COLO668 (cell line): ENCODE measurements at regions not wholly inside any gene's neighbourhood (a gene's known extent, or its start where the extent isn't known, plus 50 kb on each side); places are given as distances from the start of the nearest gene placed in this dataset.
"Not testable (repeated sequence)": the region's sequence is repeated elsewhere in the genome, so short reads cannot be mapped to it uniquely, and the experiment has no call there.

Source experiments
- DNase-seq: peaks from one replicate; lab custom pipeline; 2025; ENCODE audit not compliant: unreplicated experiment; lab: John Stamatoyannopoulos, UW

DNA sequence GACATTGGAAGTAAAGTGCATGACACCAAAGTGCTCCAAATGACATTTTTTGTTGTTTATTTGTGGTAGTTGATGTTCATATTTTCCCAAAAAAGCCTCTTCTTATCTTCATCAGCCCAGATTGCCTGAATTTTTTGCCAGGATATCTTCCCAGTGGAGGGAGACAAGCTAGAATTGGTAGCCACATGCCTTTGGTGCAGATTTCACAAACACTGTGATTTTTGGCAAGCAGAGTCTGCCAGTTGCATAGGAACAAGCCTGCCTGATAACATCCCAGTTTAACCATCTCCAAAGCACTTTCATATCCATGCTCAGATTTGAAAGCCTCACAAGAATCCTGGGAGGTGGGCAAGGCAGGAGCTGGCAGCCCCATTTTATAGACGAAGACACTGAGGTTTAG, 102.3 kb upstream of the SYT13 start:
- DNase-seq = no peak

DNA sequence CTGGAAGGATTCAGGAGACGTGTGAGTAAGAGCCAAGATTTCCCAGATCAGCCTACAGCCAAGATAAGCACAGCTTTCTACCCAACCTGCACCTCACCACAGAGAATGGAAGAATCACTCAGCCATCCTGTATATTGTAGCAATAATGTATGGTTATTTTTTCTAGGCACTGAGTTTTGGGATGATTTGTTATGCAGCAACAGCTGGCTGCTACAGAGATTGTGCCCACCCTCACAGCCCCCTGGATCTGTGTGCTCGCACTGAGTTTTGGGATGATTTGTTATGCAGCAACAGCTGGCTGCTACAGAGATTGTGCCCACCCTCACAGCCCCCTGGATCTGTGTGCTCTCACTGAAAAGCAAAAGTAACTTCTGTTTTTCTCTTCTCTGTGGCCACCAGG, 101.7 kb upstream of the SYT13 start:
- not testable (repeated sequence) for DNase-seq

DNA sequence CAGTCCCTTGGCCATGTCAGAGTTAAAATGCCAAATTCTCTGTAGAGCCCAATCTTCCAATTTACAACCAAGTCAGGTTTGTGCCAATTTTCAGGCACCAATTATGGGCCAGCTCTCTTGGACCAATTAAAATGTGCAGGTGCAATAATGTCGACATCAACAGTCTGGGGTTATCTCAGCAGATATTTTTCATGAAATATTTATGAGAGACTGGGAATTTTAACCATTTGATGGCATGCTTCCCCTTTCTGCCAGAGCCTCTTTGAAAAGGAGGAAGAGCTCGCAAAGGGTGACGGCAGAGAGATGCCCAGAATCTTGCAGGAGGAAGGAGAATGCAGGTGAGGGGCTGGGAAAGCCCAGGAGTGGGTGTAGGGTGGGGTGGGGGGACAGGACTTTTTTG, 100.8 kb upstream of the SYT13 start:
- DNase-seq = no peak

DNA sequence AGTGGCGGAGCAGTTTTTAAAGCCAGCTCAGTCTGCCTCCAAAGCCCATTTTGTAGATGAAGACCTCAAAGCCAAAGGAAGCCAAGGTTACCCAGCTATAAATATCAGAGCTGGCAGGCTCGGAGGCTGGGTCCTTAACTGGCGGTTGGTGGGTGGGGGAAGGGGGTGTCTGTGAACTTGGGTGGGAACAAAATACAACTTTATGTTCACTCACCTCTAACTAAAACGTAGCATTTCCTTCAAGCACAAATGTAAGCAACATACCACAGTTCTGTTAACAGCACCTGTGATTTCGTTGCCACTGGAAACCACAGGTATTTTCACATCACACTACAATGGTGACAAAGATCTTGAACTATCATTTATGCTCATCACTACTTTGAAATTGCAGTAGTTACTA, 99.7 kb upstream of the SYT13 start:
- no peak for DNase-seq

DNA sequence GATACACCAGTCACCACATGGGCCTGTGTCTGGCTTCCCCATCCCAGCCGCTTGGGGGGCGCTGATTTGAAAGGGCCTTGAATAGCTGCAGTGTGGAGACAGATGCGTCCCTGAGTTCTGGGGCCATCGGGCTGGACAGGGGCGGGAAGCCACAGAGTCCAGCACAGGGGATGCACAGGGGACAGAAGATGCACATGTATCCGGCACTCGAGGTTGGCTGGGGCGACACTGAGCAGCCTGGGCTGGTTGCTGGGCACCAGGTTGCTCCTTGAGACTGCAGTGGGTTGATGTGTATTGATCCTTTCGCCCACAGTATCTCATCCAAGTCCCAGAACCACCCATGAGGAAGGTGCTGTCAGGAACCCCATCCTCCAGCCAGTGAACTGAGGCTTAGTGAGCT, 99.3 kb upstream of the SYT13 start:
- DNase-seq = no peak

DNA sequence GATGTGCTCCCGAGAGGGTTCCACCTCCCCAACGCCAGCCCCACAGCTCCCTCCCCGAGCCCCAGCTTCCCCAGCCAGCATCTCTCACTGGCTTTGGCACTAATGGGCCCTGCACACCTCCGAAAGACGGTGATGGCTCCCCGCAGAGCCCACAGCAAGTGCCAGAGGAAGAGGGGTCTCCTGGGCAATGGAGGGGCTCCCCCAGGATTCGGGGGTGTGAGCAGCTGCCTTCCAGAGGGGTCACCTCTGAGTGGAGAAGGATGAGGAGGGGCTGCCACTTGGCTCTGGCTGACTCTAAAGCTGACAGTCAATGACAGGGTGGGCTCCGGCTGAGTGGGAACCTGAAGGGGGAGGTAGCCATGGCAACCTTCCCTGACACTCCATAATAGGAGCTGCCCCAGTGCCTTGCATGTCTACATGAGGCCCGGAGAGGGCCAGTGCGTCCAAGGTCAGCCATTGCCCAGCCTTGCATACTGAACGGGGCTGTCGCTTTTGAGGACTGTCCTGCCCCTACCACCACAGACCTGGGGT, 98.6 kb upstream of the SYT13 start:
- no peak for DNase-seq

DNA sequence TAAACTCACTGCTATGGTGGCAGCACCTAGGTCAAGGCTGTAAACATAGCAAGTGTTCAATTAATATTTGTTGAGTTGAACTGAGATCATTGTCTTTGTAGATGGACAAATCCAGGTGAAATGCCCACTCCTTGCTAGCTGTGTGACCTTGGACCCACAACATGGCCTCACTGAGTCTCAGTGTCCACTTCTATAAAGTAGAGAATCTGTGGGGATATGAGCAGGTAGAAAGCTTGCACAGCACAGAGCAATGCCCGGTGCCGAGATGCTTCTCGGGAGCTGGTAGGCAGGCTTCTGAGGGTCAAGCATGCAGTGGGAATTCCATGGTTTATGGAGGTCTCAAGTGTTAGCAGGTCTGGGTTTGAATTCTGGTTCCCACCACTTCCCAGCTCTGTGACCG, 97.9 kb upstream of the SYT13 start:
- DNase-seq = no peak

DNA sequence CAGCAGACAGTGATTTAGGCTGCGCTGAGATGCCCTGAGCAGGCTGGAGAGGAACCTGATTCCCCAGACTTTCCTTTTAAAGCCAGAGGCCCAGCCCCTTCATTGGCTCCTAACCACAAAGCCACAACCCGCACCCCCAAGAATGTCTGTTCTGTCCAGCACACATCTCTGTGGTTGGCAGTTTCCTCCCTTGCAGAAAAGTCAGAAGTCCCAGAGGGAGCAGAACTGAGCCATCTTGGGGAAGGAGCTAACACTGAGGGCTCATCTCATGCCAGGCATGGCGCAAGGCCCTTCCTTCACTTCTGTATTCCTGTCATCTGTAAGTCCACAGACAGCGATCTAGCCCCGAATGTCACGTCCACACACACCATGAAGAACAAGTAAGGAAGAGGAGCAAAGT, 97.1 kb upstream of the SYT13 start:
- DNase-seq = no peak

DNA sequence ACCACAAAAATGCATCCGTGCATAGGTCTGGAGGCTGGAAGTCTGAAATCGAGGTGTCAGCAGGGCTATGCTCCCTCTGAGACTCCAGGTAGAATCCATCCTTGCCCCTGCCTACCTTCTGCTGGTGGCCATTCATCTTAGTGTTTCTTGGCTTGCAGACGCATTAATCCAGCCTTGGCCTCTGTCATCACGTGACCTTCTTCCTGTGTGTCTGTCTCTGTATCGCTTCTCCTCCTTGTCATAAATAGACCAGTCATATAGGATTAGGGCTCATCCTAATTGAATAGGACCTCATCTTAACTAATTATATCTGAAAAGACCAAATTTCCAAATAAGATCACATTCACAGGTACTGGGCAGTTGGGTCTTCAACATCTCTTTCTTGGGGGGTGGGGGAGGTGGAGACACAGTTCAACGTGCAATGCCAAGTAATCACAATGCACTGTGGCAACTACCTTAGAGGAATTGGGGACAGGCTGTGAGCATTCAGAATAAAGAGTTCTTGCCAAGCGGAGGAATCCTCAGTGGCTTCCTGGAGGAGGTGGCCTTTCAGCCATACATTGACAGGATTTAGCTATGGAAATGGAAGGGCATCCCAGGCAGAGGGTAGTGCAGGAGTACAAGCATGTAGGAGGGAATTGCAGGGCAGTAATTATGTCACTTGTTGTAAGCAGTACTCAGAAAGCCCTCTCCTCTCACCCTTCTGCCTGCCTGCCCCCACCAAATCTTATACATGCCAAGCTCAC, 96.2 kb upstream of the SYT13 start:
- no peak for DNase-seq

DNA sequence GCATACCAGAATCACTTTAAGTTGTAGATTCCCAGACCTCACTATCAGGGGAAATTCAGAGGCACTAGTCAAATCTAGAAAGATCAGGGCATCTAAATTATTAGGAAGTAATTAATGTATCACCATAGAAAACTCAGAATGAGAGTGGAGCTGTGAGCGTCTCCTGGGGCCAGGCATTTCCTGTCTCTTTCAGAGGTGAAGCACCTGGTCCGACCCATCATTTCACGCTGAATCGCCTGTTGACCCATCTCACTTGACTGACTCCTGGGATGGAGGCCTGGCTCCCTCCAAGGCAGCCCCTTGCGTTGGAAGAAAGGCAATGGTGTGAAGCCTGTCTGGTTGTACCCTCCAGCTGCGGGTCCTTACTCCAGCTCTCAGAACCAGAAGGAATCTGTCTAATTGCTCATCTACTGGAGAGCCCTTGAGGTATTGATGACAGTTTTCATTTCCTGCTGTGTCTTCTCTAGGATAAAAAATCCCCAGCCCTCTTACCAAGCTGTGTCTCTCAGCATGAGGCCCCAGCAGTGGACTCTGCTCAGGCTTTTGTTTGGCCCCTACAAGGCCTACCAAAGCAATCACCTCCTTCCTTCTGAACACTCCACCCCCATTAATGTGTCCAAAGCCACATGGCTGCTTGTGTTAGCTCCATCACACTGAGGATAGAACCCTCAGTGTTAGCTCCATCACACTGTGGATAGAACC, 93.2 kb upstream of the SYT13 start:
- DNase-seq = no peak

DNA sequence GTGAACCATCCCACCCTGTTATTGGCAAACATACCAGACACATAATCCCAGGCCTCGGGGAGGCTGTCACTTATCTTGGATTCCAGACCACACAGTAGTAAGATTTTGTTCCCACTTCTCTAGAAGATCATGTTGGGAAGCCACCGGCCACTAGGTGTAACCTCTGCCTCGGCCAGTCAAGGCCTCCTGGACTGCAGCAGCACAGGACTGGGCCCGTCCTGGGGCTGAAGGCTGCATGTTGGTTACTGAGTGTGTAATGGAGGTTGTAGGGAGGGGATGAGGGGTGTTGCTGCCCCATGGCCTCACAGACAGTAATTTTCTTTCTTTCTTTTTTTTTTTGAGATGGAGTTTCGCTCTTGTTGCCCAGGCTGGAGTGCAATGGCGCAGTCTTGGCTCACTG, 92.4 kb upstream of the SYT13 start:
- no peak for DNase-seq

DNA sequence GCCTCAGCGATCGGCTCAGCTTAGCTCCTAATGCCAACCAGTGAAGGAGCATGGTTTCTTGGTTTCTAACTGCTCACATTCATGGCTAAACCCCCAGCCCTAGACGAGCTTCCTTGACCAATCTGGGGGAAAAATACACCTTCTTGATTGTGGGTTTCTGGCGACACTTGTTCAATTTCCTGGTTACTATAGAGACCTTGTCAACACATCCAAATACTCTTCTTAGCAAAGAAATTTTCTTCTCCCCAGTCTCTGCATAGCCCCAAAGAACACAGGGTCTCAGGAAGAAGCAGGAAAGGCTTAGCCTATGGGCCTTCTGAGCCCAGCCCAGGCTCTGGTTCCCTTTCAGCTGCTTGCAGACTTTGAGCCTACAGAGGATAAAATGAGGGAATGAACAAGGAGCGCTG, 88.5 kb upstream of the SYT13 start:
- DNase-seq = no peak

DNA sequence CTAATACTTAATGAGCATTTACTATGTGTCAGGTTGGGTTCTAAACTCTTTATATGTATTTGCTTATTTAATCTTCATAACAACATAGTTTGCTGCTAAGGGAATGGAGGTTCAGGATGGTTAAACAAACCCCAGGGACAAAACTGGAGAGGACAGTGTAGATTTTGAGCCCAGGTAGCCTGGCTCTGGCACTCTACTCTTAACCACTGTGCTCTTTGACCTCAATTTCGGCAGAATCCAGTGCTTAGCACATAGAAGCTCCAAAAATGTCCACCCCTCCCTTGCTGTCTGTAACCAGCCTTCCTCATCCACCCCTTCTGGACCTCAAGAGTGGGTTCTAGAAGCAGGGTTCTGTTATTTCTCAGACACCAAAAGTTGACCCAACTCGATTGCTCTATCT, 88.0 kb upstream of the SYT13 start:
- no peak for DNase-seq

DNA sequence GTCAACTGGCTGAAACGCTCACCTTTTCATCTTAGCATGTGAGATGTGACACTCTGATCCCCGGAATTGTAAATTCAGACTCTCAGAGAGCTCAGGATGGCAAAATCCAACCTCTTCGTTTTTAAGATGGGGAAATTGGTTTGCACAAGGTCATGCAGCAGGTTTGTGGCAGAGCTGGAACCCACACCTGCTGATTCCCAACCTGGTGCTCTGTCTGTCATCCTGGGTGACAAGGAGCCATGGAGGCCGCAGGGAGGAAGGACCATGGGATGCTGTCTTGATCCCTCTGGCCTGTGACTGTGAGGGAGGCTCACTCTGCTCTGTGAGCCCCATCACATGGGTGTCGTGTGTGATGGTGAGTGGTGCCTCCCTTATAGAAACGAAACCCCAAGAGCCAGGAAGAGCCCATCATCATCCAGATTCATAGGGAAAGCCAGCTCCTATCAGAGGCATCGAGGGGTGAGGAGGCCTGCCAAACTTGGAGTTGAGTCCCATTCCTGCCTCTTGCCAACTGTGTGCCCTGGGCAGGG, 87.4 kb upstream of the SYT13 start:
- no peak for DNase-seq

DNA sequence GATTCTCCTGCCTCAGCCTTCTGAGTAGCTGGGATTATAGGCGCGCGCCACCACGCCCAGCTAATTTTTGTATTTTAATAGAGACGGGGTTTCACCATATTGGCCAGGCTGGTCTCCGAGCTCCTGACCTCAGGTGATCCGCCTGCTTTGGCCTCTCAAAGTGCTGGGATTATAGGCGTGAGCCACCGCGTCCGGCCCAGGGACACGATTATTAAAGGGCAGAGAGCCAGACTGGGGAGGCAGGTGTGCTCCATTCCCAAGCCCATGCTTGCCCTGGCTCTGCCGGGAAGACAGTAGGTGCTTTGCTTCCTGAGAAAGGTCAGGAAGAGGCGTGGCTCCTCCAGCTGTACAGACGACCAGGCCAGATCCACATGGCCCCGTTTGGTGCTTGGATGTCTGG, 86.3 kb upstream of the SYT13 start:
- DNase-seq = not testable (repeated sequence)

DNA sequence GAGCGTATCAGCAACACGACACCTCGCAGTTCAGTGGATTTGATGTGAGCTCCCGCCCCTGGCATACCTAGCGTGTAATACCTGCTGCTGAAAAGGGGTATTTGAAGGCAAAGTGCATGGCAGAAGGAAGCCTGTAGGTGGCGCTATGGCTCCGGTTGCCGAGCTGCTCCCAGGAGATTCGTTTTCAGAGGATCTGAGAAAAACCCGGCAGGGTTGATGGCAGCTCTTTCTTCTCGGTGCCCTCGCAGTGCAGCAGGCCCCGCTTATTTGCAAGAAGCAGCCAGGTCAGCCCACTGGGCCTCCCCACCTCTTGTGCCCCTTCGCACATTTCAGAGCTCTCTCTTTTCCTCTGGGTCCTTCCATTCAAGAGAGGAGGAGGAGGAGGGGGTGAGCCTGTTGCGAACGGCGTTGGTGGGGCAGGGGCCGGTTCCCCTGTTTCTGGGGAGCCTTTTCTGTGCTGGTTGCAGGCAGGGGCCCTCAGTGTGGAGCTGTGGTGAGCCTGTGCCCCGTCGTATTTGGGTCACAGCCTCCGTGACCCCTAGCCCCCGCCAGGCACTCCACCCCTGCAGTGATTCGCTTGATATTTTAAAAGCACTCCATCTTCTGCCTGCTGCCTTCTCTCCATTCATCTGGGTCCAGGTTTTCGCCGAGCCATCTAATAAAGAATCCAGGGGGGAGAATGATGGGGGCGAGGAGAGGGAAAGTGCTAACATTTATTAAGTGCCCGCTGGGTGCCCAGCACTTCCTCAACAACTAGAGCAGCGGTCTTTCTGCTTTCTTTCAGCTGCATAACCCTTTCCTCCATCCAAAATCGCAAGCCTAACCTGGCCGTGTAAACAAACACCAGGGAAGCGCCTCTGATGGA, 85.3 kb upstream of the SYT13 start:
- peak; percentile 82 for DNase-seq

DNA sequence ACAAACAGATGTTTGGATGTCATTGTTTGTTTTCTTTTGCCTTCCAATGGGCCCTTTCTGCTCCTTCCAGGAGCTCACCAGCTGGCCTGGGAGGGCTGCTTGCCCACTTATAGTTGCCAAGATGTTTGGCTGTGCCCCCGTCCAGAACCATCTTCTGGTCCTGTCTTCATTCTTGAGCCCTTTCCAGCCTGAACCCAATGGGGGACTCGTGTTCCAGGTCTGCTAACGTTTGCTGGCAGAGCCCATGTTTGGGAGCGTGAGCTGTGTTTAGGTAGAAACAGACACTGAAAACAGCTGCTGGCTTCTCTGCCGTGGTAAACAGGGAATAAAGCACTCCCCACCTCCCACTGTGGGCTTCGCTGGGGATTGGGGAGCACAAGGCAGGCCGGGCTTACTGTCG, 83.2 kb upstream of the SYT13 start:
- no peak for DNase-seq

DNA sequence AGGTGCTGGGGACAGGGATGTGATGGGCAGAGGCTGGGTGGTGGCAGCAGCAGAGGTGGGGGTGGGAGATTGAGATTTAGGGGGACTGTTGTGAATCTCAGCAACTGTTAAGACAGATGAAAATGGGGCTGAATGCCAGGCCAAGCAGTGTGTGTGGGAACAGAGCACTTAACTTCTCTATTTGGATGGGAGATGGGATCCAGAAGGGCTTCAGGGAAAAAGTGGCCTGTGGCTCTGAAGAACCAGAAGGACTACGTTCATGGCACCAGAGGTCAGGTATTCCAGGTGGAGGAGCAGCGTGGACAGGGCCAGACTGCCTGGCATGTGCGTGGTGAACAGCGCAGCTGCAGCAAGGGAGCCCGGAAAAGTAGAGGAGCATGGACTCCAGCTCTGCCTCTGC, 82.6 kb upstream of the SYT13 start:
- DNase-seq = no peak

DNA sequence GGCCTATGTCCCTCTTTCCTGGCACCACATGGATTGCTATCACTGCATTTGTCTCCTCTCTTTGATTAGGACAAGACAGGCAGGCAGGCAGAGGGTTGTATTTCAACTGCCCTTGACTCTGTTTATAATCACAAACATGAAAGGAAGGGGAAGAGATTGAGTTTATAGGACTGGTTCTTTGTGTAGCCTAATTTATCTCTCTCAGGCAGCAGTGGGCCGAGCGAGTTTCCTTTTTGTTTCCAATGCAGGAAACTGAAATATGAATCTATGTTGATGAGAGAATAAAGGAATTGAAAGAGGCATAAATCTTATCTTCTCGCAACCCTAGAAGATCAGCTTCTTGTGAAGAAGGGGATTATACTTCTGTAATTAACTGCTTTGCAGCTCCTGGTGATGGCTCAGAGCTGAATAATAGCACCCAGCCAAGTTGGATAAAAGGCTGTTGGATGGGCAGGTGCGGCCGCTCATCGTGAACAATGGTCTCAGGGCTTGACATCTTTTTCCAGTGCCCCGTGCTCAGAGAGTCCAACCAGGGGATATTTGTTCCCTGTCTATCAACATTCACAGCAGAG, 80.6 kb upstream of the SYT13 start:
- DNase-seq = no peak

DNA sequence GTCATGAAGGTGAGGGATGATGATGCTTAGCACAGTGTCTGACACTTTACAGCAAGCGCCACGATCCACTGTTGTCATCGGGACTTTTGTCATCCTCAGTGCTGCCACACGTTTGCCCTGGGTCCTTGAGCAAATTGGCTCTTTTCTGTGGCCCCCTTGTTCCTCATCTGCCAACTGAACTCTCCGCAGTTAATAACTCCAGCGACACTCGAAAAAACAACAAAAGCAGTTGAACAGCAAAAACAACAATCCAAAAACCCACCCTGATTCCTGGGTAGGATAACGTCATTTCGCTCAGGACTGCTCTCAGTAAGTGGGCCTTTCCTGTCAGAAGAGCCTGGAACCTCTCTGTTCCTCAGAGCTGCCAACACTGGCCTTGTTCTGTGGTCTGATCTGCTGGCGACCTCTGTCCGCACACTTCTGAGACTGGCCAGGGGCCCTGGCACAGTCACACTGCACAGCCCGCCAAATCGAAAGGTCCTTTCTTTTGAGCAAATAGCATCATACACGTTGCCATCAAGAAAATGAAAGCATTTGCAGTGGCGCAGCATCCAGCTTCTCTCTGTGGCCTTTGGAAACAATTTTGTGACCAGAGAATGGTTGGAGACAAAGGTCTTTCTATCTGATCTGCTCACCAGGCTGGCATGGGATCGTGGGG, 79.9 kb upstream of the SYT13 start:
- DNase-seq = no peak

DNA sequence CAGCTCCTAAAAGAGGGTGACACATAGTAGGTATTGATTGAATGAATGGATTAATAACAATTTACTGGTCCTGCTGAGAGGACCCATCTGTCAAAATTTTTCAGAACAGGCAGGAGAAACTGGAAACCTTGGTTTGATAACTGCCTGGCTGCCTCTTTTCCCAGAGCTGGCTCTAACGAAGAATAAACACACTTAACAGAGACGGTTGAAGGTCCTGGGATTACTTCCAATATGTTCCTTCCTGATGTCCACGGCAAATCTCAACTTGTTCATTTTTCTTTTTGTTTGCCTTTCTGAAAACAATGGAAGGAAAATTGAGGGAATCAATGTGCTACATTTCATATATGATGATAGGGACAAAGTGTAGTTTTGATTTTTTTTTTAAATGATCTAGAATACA, 76.5 kb upstream of the SYT13 start:
- DNase-seq = no peak
